ENCODE measurements at regions not wholly inside any gene's neighbourhood (a gene's known extent, or its start where the extent isn't known, plus 50 kb on each side); places are given as distances from the start of the nearest gene placed in this dataset.

DNA sequence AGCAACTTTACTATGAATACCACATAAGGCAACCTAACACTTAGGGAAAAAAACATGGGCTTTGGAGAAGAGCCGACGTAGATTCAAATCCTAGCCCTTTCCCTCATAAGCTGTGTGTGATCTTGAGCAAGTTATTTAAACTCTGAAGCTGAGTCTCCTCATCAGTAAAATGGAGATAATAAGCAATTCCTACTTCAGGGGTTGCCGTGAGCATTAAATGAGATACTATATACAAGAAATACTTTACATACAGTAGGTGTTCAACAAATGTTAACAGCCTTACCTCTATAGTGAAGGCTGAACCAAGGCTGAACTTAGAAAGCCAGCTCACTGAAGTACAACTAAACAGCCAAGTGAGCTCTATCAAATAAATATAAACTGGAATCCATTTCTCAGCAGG is 146.2 kb upstream of the DKK2 start:
- H3K36me3 ChIP-seq (ENCODE audit: control insufficient read depth in 2 of 2, insufficient read depth in 2 of 2, low read length in 2 of 2) = no peaks in the 10 kb centered on the region
- H3K9ac ChIP-seq (ENCODE audit: low read length in 2 of 2) = no peak overlapping the region
- H3K27ac ChIP-seq (ENCODE audit: low read length) = no peak overlapping the region
- no peak overlapping the region for H3K4me3 ChIP-seq (ENCODE audit: low read length in 2 of 2)
- H3K4me1 ChIP-seq (ENCODE audit: control insufficient read depth, insufficient read depth, low read length) = no peaks in the 10 kb centered on the region
- H3K9me3 ChIP-seq (ENCODE audit: control insufficient read depth in 2 of 2, low read length in 2 of 2) = no peaks in the 10 kb centered on the region
- H3K27me3 ChIP-seq (ENCODE audit: control insufficient read depth in 1 of 2, insufficient read depth in 2 of 2, low read length in 2 of 2) = no peaks in the 10 kb centered on the region

DNA sequence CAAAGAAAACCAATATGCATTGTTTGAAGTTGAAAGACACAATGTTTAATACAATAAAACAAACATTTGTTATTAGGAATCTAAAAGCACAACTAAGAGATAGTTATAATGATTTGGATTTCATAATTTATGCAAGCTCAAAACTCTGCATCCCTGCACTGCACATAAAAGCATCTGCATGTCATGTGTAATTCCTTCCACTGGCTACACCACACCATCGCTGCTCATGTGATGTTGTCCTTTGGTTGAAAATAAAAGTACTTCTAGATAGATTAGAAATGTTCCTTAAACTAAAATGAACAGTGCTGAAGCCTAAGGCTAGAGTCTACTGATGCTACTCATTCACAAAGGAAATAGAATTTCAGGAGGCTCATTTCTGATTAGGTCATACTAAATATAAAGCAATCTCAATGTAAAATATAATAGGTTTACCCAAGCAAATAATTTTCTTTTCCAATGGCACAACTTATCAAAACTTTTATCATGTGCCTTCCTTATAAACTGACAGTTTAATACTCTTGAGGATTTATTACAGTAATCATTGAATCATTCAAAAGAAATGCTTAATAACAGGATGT is 130.8 kb upstream of the DKK2 start:
- Histone ChIP-seq H3K4me1 (ENCODE audit: control insufficient read depth, insufficient read depth, low read length) (no peaks in the 10 kb centered on the region), H3K36me3 (ENCODE audit: control insufficient read depth in 2 of 2, insufficient read depth in 2 of 2, low read length in 2 of 2) (no peaks in the 10 kb centered on the region), H3K9me3 (ENCODE audit: control insufficient read depth in 2 of 2, low read length in 2 of 2) (peaks cover 0 to 8% of the 10 kb centered on the region in 2 donors)

DNA sequence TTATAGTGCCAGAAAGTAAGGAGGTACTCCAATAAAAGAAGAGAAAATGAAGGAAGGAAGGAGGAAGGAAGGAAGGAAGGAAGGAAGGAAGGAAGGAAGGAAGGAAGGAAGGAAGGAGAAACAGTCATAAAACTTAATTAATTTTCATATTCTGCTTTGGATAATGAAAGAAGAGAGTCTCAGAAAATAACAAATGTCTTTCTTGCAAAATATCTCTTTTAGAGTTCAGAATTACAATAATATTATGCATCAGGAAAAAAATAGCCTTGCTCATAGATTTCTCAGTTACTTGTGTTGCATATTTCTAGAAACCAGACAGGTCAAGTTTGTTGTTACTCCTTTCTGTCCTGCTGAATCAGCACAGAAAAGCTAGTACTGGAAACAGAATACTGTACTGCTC is 130.1 kb upstream of the DKK2 start:
- Histone ChIP-seq H3K4me1 (ENCODE audit: control insufficient read depth, insufficient read depth, low read length) (no peaks in the 10 kb centered on the region), H3K36me3 (ENCODE audit: control insufficient read depth in 2 of 2, insufficient read depth in 2 of 2, low read length in 2 of 2) (no peaks in the 10 kb centered on the region), H3K4me3 (ENCODE audit: low read length in 2 of 2) (no peak overlapping the region), H3K9me3 (ENCODE audit: control insufficient read depth in 2 of 2, low read length in 2 of 2) (peaks cover 0 to 8% of the 10 kb centered on the region in 2 donors), H3K27me3 (ENCODE audit: control insufficient read depth in 1 of 2, insufficient read depth in 2 of 2, low read length in 2 of 2) (no peaks in the 10 kb centered on the region), H3K9ac (ENCODE audit: low read length in 2 of 2) (no peak overlapping the region), H3K27ac (ENCODE audit: low read length) (no peak overlapping the region)

More for the DNA sequence above, 130.8 kb upstream of the DKK2 start:
- Histone ChIP-seq H3K9ac (ENCODE audit: low read length in 2 of 2) (no peak overlapping the region), H3K27ac (ENCODE audit: low read length) (no peak overlapping the region), H3K27me3 (ENCODE audit: control insufficient read depth in 1 of 2, insufficient read depth in 2 of 2, low read length in 2 of 2) (no peaks in the 10 kb centered on the region), H3K4me3 (ENCODE audit: low read length in 2 of 2) (no peak overlapping the region)

DNA sequence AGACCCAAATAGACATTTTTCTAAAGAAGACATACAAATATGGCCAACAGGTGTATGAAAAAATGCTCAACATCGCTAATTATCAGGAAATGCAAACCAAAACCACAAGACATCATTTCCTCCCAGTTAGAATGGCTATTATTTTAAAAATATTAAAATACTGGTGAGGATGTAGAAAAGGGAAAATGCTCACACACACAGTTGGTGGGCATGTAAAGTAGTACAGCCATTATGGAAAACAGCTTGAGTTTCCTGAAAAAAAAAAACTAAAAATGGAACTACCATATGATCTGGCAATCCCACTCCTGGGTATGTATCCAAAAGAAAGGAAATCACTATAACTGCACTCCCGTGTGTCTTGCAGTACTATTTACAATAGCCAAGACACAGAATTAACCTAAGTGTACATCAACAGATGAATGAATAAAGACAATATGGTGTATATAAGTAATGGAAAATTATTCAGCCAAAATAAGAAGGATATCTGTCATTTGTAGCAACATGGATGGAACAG is 128.9 kb upstream of the DKK2 start:
- Histone ChIP-seq H3K4me3 (ENCODE audit: low read length in 2 of 2) (no peak overlapping the region), H3K36me3 (ENCODE audit: control insufficient read depth in 2 of 2, insufficient read depth in 2 of 2, low read length in 2 of 2) (no peaks in the 10 kb centered on the region), H3K4me1 (ENCODE audit: control insufficient read depth, insufficient read depth, low read length) (no peaks in the 10 kb centered on the region), H3K27ac (ENCODE audit: low read length) (no peak overlapping the region), H3K9me3 (ENCODE audit: control insufficient read depth in 2 of 2, low read length in 2 of 2) (peaks cover 0 to 8% of the 10 kb centered on the region in 2 donors), H3K9ac (ENCODE audit: low read length in 2 of 2) (no peak overlapping the region), H3K27me3 (ENCODE audit: control insufficient read depth in 1 of 2, insufficient read depth in 2 of 2, low read length in 2 of 2) (no peaks in the 10 kb centered on the region)

DNA sequence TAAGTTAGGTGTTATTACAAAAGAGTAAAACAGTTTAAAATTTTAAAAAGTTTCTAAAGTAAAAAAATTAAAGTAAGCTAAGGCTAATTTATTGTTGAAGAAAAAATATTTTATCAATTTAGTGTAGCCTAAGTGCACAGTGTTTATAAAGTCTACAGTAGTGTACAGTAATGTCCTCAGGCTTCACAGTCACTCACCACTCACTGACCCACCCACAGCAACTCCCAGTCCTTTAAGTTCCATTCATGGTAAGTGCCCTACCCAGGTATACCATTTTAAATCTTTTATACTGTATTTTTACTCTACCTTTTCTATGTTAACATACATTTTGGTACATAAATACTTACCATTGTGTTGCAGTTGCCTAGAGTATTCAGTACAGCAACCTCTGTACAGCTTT is 120.3 kb upstream of the DKK2 start:
- no peak overlapping the region for H3K4me3 ChIP-seq (ENCODE audit: low read length in 2 of 2)
- no peaks in the 10 kb centered on the region for H3K4me1 ChIP-seq (ENCODE audit: control insufficient read depth, insufficient read depth, low read length)
- no peaks in the 10 kb centered on the region for H3K27me3 ChIP-seq (ENCODE audit: control insufficient read depth in 1 of 2, insufficient read depth in 2 of 2, low read length in 2 of 2)
- H3K36me3 ChIP-seq (ENCODE audit: control insufficient read depth in 2 of 2, insufficient read depth in 2 of 2, low read length in 2 of 2) = no peaks in the 10 kb centered on the region
- H3K27ac ChIP-seq (ENCODE audit: low read length) = no peak overlapping the region
- no peaks in the 10 kb centered on the region for H3K9me3 ChIP-seq (ENCODE audit: control insufficient read depth in 2 of 2, low read length in 2 of 2)
- H3K9ac ChIP-seq (ENCODE audit: low read length in 2 of 2) = no peak overlapping the region

DNA sequence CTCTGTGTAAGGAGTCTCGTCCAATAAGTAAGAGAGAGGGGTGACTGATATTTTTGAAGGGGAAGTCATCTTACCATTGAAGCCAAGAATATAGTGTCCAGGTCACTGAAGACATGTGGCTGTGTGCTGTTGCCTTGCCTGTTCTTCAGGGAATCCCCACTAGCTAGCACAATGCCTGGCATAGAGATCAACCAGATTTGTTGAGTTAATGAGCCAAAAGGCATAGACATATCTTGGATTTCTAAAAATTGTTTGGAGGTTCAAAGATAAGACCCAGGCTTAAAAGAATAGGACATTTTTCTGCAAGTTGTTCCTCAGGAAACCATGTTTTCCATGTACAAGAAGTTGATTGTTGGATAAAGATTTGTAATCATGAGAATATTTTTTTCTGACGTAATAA is 119.3 kb upstream of the DKK2 start:
- H3K9ac ChIP-seq (ENCODE audit: low read length in 2 of 2) = no peak overlapping the region
- no peaks in the 10 kb centered on the region for H3K36me3 ChIP-seq (ENCODE audit: control insufficient read depth in 2 of 2, insufficient read depth in 2 of 2, low read length in 2 of 2)
- H3K9me3 ChIP-seq (ENCODE audit: control insufficient read depth in 2 of 2, low read length in 2 of 2) = no peaks in the 10 kb centered on the region
- H3K4me1 ChIP-seq (ENCODE audit: control insufficient read depth, insufficient read depth, low read length) = no peaks in the 10 kb centered on the region
- H3K4me3 ChIP-seq (ENCODE audit: low read length in 2 of 2) = no peak overlapping the region
- H3K27ac ChIP-seq (ENCODE audit: low read length) = no peak overlapping the region
- no peaks in the 10 kb centered on the region for H3K27me3 ChIP-seq (ENCODE audit: control insufficient read depth in 1 of 2, insufficient read depth in 2 of 2, low read length in 2 of 2)

DNA sequence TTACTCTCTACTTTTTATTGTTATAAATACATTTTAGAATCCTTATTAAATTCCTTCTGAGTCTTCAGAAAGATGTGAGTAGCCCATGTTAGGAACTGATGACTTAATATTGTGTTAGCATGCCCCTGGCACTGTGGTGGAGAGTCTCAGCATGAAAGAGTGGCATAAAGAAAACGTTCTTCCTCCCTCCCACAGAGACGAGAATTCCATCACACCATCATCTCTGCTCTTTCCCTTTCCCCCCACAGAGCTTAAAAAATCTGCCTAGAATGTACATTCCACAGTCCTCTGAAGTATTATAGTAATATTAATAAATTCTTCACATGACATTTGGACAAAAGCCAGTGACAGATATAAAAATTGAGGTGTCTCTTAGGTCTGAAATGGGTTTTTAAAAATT is 117.8 kb upstream of the DKK2 start:
- Histone ChIP-seq H3K27ac (ENCODE audit: low read length) (no peak overlapping the region), H3K27me3 (ENCODE audit: control insufficient read depth in 1 of 2, insufficient read depth in 2 of 2, low read length in 2 of 2) (no peaks in the 10 kb centered on the region), H3K9me3 (ENCODE audit: control insufficient read depth in 2 of 2, low read length in 2 of 2) (no peaks in the 10 kb centered on the region), H3K4me1 (ENCODE audit: control insufficient read depth, insufficient read depth, low read length) (no peaks in the 10 kb centered on the region), H3K36me3 (ENCODE audit: control insufficient read depth in 2 of 2, insufficient read depth in 2 of 2, low read length in 2 of 2) (no peaks in the 10 kb centered on the region), H3K9ac (ENCODE audit: low read length in 2 of 2) (no peak overlapping the region), H3K4me3 (ENCODE audit: low read length in 2 of 2) (no peak overlapping the region)

DNA sequence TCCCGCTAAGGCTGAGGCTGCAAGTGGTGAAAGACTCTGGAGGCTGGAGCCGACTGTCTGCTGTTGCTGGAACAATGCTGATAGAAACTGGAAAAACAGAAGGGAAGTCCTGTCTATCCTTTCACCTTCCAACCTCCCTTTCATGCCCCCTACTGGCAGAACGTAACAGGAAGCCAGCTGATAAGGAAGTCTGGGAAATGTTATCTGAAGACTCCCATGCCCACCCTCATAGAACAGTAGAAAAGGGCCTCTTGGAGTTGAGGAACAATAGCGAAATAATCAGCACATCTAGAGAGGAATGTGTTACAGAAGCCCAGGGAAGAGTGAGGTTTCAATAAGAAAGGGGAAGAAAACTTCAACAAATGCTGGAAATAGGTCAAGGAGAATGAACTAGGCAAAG is 117.1 kb upstream of the DKK2 start:
- Histone ChIP-seq H3K9me3 (ENCODE audit: control insufficient read depth in 2 of 2, low read length in 2 of 2) (no peaks in the 10 kb centered on the region), H3K4me1 (ENCODE audit: control insufficient read depth, insufficient read depth, low read length) (no peaks in the 10 kb centered on the region), H3K36me3 (ENCODE audit: control insufficient read depth in 2 of 2, insufficient read depth in 2 of 2, low read length in 2 of 2) (no peaks in the 10 kb centered on the region), H3K27me3 (ENCODE audit: control insufficient read depth in 1 of 2, insufficient read depth in 2 of 2, low read length in 2 of 2) (no peaks in the 10 kb centered on the region), H3K9ac (ENCODE audit: low read length in 2 of 2) (no peak overlapping the region), H3K4me3 (ENCODE audit: low read length in 2 of 2) (no peak overlapping the region), H3K27ac (ENCODE audit: low read length) (no peak overlapping the region)

DNA sequence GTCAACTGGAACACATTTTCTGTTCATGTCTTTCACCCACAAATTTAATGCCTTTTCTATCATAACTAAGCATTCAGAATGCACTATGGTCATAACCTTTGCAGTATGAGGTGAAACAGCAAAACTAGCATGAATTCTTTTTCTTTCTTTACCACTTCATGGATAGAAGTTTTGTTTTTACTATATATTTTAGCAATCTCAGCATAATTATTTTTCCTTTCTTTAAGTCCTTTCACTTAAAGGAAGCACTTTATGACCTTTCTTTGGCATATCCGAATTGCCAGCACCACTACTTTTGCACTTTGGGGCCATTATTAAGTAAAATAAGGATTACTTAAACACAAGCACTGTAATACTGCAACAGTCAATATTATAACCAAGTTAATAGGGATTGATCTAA is 115.1 kb upstream of the DKK2 start:
- H3K4me1 ChIP-seq (ENCODE audit: control insufficient read depth, insufficient read depth, low read length) = no peaks in the 10 kb centered on the region
- no peaks in the 10 kb centered on the region for H3K27me3 ChIP-seq (ENCODE audit: control insufficient read depth in 1 of 2, insufficient read depth in 2 of 2, low read length in 2 of 2)
- H3K9me3 ChIP-seq (ENCODE audit: control insufficient read depth in 2 of 2, low read length in 2 of 2) = no peaks in the 10 kb centered on the region
- no peak overlapping the region for H3K27ac ChIP-seq (ENCODE audit: low read length)
- H3K4me3 ChIP-seq (ENCODE audit: low read length in 2 of 2) = no peak overlapping the region
- H3K36me3 ChIP-seq (ENCODE audit: control insufficient read depth in 2 of 2, insufficient read depth in 2 of 2, low read length in 2 of 2) = no peaks in the 10 kb centered on the region
- no peak overlapping the region for H3K9ac ChIP-seq (ENCODE audit: low read length in 2 of 2)

DNA sequence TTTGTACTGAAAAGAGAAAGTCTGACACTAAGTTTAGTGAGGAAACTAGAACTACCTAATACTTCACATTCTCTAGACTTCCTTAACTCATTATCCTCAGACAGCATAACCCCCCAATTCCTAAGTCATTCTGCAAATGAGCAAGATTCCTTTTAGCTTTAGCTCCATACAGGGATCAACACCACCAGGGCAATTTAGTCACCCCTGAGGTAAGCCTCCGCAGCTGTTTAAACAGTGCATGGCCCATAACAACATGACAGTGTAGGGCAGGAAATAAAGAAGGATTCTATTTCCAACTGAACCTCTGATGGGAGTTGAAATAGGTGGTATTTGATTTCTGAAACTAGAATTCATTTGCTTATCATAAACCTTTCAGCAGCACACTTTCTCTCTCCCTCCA is 112.8 kb upstream of the DKK2 start:
- Histone ChIP-seq H3K4me1 (ENCODE audit: control insufficient read depth, insufficient read depth, low read length) (no peaks in the 10 kb centered on the region), H3K36me3 (ENCODE audit: control insufficient read depth in 2 of 2, insufficient read depth in 2 of 2, low read length in 2 of 2) (no peaks in the 10 kb centered on the region), H3K27ac (ENCODE audit: low read length) (no peak overlapping the region), H3K9me3 (ENCODE audit: control insufficient read depth in 2 of 2, low read length in 2 of 2) (no peaks in the 10 kb centered on the region), H3K4me3 (ENCODE audit: low read length in 2 of 2) (no peak overlapping the region), H3K9ac (ENCODE audit: low read length in 2 of 2) (no peak overlapping the region), H3K27me3 (ENCODE audit: control insufficient read depth in 1 of 2, insufficient read depth in 2 of 2, low read length in 2 of 2) (no peaks in the 10 kb centered on the region)

DNA sequence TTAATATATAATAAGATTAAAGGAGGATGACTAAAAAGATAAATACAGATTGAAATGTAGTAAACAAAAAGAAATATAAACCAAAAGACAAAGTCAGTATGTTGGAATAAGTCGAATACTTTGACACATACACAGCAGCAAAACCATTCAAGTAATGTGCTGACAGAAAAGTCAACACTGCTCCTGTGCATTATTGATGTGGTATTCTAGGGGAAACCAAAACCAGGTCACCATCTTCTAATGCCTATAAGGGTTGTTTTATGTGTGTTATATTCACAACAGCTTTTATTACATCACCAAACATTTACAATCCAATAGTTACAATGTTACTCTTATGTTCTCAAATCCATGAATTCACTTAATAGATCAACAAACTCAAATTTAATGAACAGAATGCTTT is 111.8 kb upstream of the DKK2 start:
- H3K9ac ChIP-seq (ENCODE audit: low read length in 2 of 2) = no peak overlapping the region
- no peaks in the 10 kb centered on the region for H3K4me1 ChIP-seq (ENCODE audit: control insufficient read depth, insufficient read depth, low read length)
- H3K27ac ChIP-seq (ENCODE audit: low read length) = no peak overlapping the region
- H3K36me3 ChIP-seq (ENCODE audit: control insufficient read depth in 2 of 2, insufficient read depth in 2 of 2, low read length in 2 of 2) = no peaks in the 10 kb centered on the region
- no peaks in the 10 kb centered on the region for H3K27me3 ChIP-seq (ENCODE audit: control insufficient read depth in 1 of 2, insufficient read depth in 2 of 2, low read length in 2 of 2)
- no peak overlapping the region for H3K4me3 ChIP-seq (ENCODE audit: low read length in 2 of 2)
- H3K9me3 ChIP-seq (ENCODE audit: control insufficient read depth in 2 of 2, low read length in 2 of 2) = no peaks in the 10 kb centered on the region

Measured in stomach smooth muscle (tissue), 2 donors.